Suppressor macrophage treated with lipopolysaccharide for 1 hour (primary cell): ENCODE measurements at regions not wholly inside any gene's neighbourhood (a gene's known extent, or its start where the extent isn't known, plus 50 kb on each side); places are given as distances from the start of the nearest gene placed in this dataset.
A peak's percentile ranks its signal among the peaks of the same experiment; 100 is the strongest.
"Not testable (repeated sequence)": the region's sequence is repeated elsewhere in the genome, so short reads cannot be mapped to it uniquely, and the experiment has no call there.

Experiments
- DNase-seq, 3 donors: peaks; one replicate each; pipeline ENCODE4 v3.0.0-alpha.2; 2020 to 2022

GRCh38 chr15:22519213-22519612, 60.5 kb downstream of the GOLGA6L22 start:
- not testable (repeated sequence) for DNase-seq

GRCh38 chr15:22526537-22526936, 67.8 kb downstream of the GOLGA6L22 start:
- DNase-seq, result not testable (repeated sequence)

- DNase-seq, result not testable (repeated sequence)
Measured at GRCh38 chr15:22527016-22527415, 68.3 kb downstream of the GOLGA6L22 start.

GRCh38 chr15:22529200-22529599, 70.5 kb downstream of the GOLGA6L22 start:
- not testable (repeated sequence) for DNase-seq

GRCh38 chr15:22559701-22560100, 101.0 kb downstream of the GOLGA6L22 start:
- DNase-seq, result not testable (repeated sequence)

- DNase-seq, result not testable (repeated sequence)
Measured at GRCh38 chr15:22561716-22562115, 103.0 kb downstream of the GOLGA6L22 start.

GRCh38 chr15:22566510-22566909, 107.8 kb downstream of the GOLGA6L22 start:
- not testable (repeated sequence) for DNase-seq

GRCh38 chr15:22569486-22569885, 110.8 kb downstream of the GOLGA6L22 start:
- not testable (repeated sequence) for DNase-seq

- DNase-seq, result peak; percentile 63 to 82 (median 66)
Measured at GRCh38 chr15:22572152-22572735, 113.5 kb downstream of the GOLGA6L22 start.

- DNase-seq, result peak in 1 of 3 donors; percentile 17
Measured at GRCh38 chr15:22572792-22573191, 114.1 kb downstream of the GOLGA6L22 start.

- DNase-seq, result not testable (repeated sequence)
Measured at GRCh38 chr15:22577828-22578227, 119.1 kb downstream of the GOLGA6L22 start.

- not testable (repeated sequence) for DNase-seq
Measured at GRCh38 chr15:22579213-22579612, 120.5 kb downstream of the GOLGA6L22 start.

- not testable (repeated sequence) for DNase-seq
Measured at GRCh38 chr15:22587391-22587790, 128.7 kb downstream of the GOLGA6L22 start.

GRCh38 chr15:22598552-22598951, 139.8 kb downstream of the GOLGA6L22 start:
- not testable (repeated sequence) for DNase-seq

- not testable (repeated sequence) for DNase-seq
Measured at GRCh38 chr15:22599526-22600320, 141.0 kb downstream of the GOLGA6L22 start.

GRCh38 chr15:22616976-22617375, 158.3 kb downstream of the GOLGA6L22 start:
- DNase-seq, result not testable (repeated sequence)

GRCh38 chr15:22631789-22632188, 154.7 kb upstream of the NIPA1 start:
- not testable (repeated sequence) for DNase-seq

GRCh38 chr15:22639983-22640382, 146.5 kb upstream of the NIPA1 start:
- not testable (repeated sequence) for DNase-seq

GRCh38 chr15:22649458-22649857, 137.0 kb upstream of the NIPA1 start:
- not testable (repeated sequence) for DNase-seq

- not testable (repeated sequence) for DNase-seq
Measured at GRCh38 chr15:22651179-22651578, 135.3 kb upstream of the NIPA1 start.

- peak; percentile 53 to 75 (median 54) for DNase-seq
Measured at GRCh38 chr15:22664294-22665058, 122.0 kb upstream of the NIPA1 start.

- peak; percentile 37 to 61 (median 38) for DNase-seq
Measured at GRCh38 chr15:22665059-22665702, 121.3 kb upstream of the NIPA1 start.

GRCh38 chr15:22665711-22666110, 120.7 kb upstream of the NIPA1 start:
- DNase-seq, result not testable (repeated sequence)
